Body of pancreas (tissue), 4 donors: ENCODE measurements at regions not wholly inside any gene's neighbourhood (a gene's known extent, or its start where the extent isn't known, plus 50 kb on each side); places are given as distances from the start of the nearest gene placed in this dataset.

Experiments used
- ATAC-seq: fragments of 150-250 bp; one replicate; pipeline ENCODE4 v1.9.1; 2016
- DNase-seq, 4 donors: peaks; one replicate each; pipeline ENCODE4 v3.0.0-alpha.2; 2019
- H3K27ac ChIP-seq, 4 donors: fragments of 200-600 bp; sonication (generic); 1 replicate in 3 of 4; 2 replicates in 1 of 4; pipeline versions ENCODE4 v1.5.1 to v1.6.1; 2016 to 2019; ENCODE audit warnings: mild to moderate bottlenecking in 1 of 4, mixed read lengths in 1 of 4, moderate library complexity in 1 of 4
- H3K27me3 ChIP-seq, 2 donors: fragments of 200-600 bp; sonication (generic); one replicate each; pipeline ENCODE4 v1.6.0; 2016; ENCODE audit warnings: mild to moderate bottlenecking in 1 of 2
- H3K36me3 ChIP-seq, 2 donors: fragments of 200-600 bp; sonication (generic); replicated peaks in 1 of 2; 2 replicates each; pipeline ENCODE4 v1.5.1; 2016; ENCODE audit warnings: low read depth in 2 of 2; ENCODE audit not compliant: insufficient read depth in 1 of 2
- H3K4me1 ChIP-seq: fragments of 200-600 bp; sonication (generic); one replicate; pipeline ENCODE4 v1.6.0; 2016
- H3K4me3 ChIP-seq, 2 donors: fragments of 200-600 bp; sonication (generic); 1 replicate in 1 of 2; 2 replicates in 1 of 2; pipeline ENCODE4 v1.5.1; 2016 to 2019
- H3K9me3 ChIP-seq, 3 donors: fragments of 200-600 bp; sonication (generic); 1 replicate in 2 of 3; 2 replicates in 1 of 3; pipeline ENCODE4 v1.5.1; 2016
- POLR2A ChIP-seq, 3 donors: fragments of 450-650 bp; IDR thresholded peaks; one replicate each; pipeline ENCODE4 v1.6.1; 2016; ENCODE audit warnings: antibody characterized with exemption in 3 of 3, mild to moderate bottlenecking in 2 of 3
- WGBS, 2 donors: methylation state at CpG; one replicate each; pipeline ENCODE4 v1.1.5; 2017; 5-methylcytosine and 5-hydroxymethylcytosine counted together
- intact Hi-C: fragments of 100-400 bp; cut with DNase I; formaldehyde crosslinking; loops from one replicate; pipeline ENCODE4 v1.15.1; 2023
- TF ChIP-seq, protein P1 (sequence below), 7 experiments: fragments of 450-650 bp in 4 of 7; fragments of 200-600 bp in 3 of 7; sonication (generic) in 3 of 7; IDR thresholded peaks; one replicate each; pipeline ENCODE4 v1.5.1; 2016 to 2019; ENCODE audit warnings: antibody characterized with exemption in 7 of 7

DNA sequence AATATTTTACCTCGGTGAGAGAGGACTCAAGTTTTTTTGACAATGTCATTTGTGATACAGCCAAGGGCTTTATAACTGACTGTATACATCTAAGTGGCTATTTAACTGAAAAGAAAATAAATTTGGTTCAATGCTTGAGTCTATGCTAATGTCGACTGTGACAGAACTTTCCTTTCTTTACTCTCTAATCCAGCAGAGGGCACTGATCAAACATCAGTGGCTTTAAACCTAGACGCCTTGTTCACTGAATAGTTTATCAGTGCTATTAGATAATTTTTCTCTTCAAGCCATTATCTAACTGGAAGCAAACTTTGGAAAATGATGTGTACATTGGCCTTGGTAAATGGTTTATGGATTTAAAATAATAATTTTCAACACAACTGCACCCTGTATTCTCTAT, 285.1 kb downstream of the CHL1 start:
- 8% methylated on average over 3 of the region's 3 CpGs for WGBS, 2 donors
- intact Hi-C loops, result no loop called here
- no peaks in the 10 kb centered on the region for H3K4me1 ChIP-seq
- no peak overlapping the region for H3K4me3 ChIP-seq
- peaks cover 0 to 9% (median 0%) of the 10 kb centered on the region in 3 donors for H3K9me3 ChIP-seq
- no peaks in the 10 kb centered on the region for H3K36me3 ChIP-seq
- H3K27ac ChIP-seq, result no peak overlapping the region
- DNase-seq (no peak), ATAC-seq (no peak)
- no peak for TF ChIP-seq POLR2A (IDR thresholded peaks at IDR 0.05)
- TF ChIP-seq, protein P1, sequence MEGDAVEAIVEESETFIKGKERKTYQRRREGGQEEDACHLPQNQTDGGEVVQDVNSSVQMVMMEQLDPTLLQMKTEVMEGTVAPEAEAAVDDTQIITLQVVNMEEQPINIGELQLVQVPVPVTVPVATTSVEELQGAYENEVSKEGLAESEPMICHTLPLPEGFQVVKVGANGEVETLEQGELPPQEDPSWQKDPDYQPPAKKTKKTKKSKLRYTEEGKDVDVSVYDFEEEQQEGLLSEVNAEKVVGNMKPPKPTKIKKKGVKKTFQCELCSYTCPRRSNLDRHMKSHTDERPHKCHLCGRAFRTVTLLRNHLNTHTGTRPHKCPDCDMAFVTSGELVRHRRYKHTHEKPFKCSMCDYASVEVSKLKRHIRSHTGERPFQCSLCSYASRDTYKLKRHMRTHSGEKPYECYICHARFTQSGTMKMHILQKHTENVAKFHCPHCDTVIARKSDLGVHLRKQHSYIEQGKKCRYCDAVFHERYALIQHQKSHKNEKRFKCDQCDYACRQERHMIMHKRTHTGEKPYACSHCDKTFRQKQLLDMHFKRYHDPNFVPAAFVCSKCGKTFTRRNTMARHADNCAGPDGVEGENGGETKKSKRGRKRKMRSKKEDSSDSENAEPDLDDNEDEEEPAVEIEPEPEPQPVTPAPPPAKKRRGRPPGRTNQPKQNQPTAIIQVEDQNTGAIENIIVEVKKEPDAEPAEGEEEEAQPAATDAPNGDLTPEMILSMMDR (IDR thresholded peaks at IDR 0.05), result no peak
- H3K27me3 ChIP-seq, result no peaks in the 10 kb centered on the region

DNA sequence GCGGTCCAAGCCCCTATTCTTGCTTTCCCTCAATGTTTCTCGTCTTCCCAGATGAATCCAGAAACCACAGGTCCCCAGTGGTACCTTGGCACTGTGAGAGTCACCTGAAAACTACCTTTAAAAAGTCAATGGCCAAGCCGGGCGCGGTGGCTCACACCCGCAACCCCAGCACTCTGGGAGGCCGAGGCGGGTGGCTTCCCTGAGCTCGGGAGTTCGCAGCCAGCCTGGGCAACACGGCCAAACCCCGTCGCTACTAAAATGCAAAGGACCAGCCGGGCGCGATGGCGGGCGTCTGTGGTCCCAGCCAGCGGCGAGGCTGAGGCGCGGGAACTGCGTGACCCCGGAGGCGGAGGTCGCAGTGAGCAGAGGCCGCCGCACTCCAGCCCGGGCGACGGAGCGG, 285.9 kb downstream of the CHL1 start:
- no peak for DNase-seq
- Histone ChIP-seq H3K9me3 (peaks cover 0 to 9% (median 0%) of the 10 kb centered on the region in 3 donors), H3K4me3 (no peak overlapping the region), H3K27me3 (no peaks in the 10 kb centered on the region), H3K36me3 (no peaks in the 10 kb centered on the region), H3K27ac (no peak overlapping the region), H3K4me1 (no peaks in the 10 kb centered on the region)
- intact Hi-C loops, result no loop called here
- TF ChIP-seq POLR2A (IDR thresholded peaks at IDR 0.05), result no peak
- TF ChIP-seq, protein P1 (IDR thresholded peaks at IDR 0.05), result no peak
- ATAC-seq, result no peak
- 75 to 88% methylated on average over 22 of the region's 32 CpGs for WGBS, 2 donors

DNA sequence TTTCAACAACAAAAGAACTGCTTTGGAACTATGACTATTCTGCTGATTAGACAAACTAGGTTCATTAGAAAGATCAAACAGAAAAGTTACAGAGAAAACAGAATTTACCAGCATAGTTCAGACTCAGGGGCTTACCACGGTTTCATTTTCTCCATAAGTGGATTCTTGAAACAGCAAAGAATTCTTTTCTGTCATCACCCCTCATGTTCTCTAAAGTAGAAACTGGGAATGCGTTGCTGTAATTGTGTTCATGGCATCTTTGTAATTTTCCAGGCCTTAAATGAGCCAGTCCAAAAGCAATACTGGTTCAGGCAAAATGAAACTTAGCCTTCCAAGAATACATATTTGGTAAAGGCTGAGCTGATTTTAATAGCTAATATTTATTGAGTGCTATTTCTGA, 287.8 kb downstream of the CHL1 start:
- no peak overlapping the region for H3K27ac ChIP-seq

DNA sequence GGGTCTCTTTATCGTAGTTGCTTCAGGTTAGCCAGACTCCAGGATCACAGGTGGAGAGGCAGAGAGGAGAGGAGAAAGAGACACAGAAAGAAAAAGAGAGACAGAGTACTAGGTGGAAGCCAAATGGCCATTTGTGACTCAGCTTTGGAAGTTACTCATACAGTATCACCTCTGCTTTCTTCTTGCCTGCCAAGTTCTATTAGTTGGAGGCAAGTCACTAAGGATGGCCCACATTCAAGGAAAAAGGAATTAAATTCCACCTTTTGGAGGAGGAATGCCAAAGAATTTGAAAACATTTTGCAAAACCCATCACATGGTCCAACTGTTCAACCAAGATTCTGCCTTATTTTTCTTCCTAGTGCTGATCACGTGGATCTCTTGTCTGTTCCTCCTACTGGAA, 291.1 kb downstream of the CHL1 start:
- whole genome bisulfite sequencing, 2 donors, result 0 to 71% methylated on average over 2 of the region's 2 CpGs
- ATAC-seq, result no peak
- intact Hi-C loops, result no loop called here

More for the DNA sequence above, 287.8 kb downstream of the CHL1 start:
- 61 to 65% methylated on average over 2 of the region's 2 CpGs for WGBS, 2 donors
- Histone ChIP-seq H3K4me3 (no peak overlapping the region), H3K36me3 (no peaks in the 10 kb centered on the region), H3K4me1 (no peaks in the 10 kb centered on the region), H3K27me3 (no peaks in the 10 kb centered on the region), H3K9me3 (no peaks in the 10 kb centered on the region)
- DNase-seq, result no peak
- no peak for ATAC-seq
- intact Hi-C loops, result no loop called here
- TF ChIP-seq POLR2A (IDR thresholded peaks at IDR 0.05), result no peak
- TF ChIP-seq, protein P1 (IDR thresholded peaks at IDR 0.05), result no peak

More for the DNA sequence above, 291.1 kb downstream of the CHL1 start:
- TF ChIP-seq, protein P1 (IDR thresholded peaks at IDR 0.05), result no peak
- TF ChIP-seq POLR2A (IDR thresholded peaks at IDR 0.05), result no peak
- H3K27ac ChIP-seq, result no peak overlapping the region
- H3K4me1 ChIP-seq, result no peaks in the 10 kb centered on the region
- H3K4me3 ChIP-seq, result no peak overlapping the region
- no peak for DNase-seq
- H3K36me3 ChIP-seq, result no peaks in the 10 kb centered on the region
- no peaks in the 10 kb centered on the region for H3K9me3 ChIP-seq
- H3K27me3 ChIP-seq, result no peaks in the 10 kb centered on the region
